ENCODE measurements at regions not wholly inside any gene's neighbourhood (a gene's known extent, or its start where the extent isn't known, plus 50 kb on each side); places are given as distances from the start of the nearest gene placed in this dataset.

GRCh38 chr2:11056614-11057013, 98.7 kb upstream of the SLC66A3 start:
- H3K9ac ChIP-seq (ENCODE audit: low read length) = no peak overlapping the region
- H4K5ac ChIP-seq (ENCODE audit: low read length) = no peak overlapping the region
- no peak for DNase-seq
- H3K4me3 ChIP-seq (ENCODE audit: low read length) = no peak overlapping the region
- H2BK120ac ChIP-seq (ENCODE audit: low read depth, low read length) = no peak overlapping the region
- no peak overlapping the region for H2AK5ac ChIP-seq (ENCODE audit: low read length)
- no peak overlapping the region for H2BK5ac ChIP-seq (ENCODE audit: low read length)
- no peak overlapping the region for H3K4me2 ChIP-seq (ENCODE audit: low read length)
- no CpG with 5 or more reads among the region's 6 CpGs for WGBS (ENCODE audit: extremely low coverage, insufficient coverage, low lambda C conversion rate)
- H4K8ac ChIP-seq (ENCODE audit: low read depth, low read length) = no peak overlapping the region
- no peaks in the 10 kb centered on the region for H3K79me1 ChIP-seq (ENCODE audit: low read length)
- no peaks in the 10 kb centered on the region for H3K36me3 ChIP-seq (ENCODE audit: control insufficient read depth, insufficient read depth, low read length)
- H3K27me3 ChIP-seq (ENCODE audit: insufficient read depth, low read length, poor library complexity) = no peaks in the 10 kb centered on the region
- H3K18ac ChIP-seq (ENCODE audit: low read length) = no peak overlapping the region
- no peaks in the 10 kb centered on the region for H3K79me2 ChIP-seq (ENCODE audit: control insufficient read depth, insufficient read depth, low read length)
- no peak overlapping the region for H3K4ac ChIP-seq (ENCODE audit: low read depth, low read length)
- no peak overlapping the region for H2BK15ac ChIP-seq (replicated peaks; ENCODE audit: low read depth)
- no peak overlapping the region for H3K23ac ChIP-seq (ENCODE audit: low read length)
- no peak overlapping the region for H3K27ac ChIP-seq (ENCODE audit: low read depth, low read length)
- no peaks in the 10 kb centered on the region for H3K4me1 ChIP-seq (ENCODE audit: control insufficient read depth, low read depth, low read length)
- no peak overlapping the region for H3K56ac ChIP-seq (ENCODE audit: low read length)

DNA sequence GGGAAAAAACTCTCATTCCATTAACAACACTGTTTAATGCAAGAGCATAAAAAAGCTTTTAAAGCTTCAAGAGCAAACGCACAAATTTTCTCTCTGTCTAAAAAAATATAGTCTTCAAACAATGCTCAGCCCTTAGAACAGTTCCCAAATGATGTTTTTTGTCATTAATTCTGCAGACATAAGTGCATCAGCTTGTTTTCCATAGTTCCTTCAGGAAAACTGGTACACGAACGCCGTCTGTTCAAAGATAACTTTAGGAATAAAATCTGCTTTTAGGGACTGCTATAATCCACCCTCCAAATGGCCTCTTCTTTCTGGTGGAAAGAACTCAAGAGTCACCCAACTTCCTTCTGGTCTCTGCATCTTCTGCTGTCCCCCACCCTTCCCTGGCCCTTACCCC, 98.2 kb upstream of the SLC66A3 start:
- Histone ChIP-seq H3K36me3 (ENCODE audit: control insufficient read depth, insufficient read depth, low read length) (no peaks in the 10 kb centered on the region), H3K4me2 (ENCODE audit: low read length) (no peak overlapping the region), H3K4me1 (ENCODE audit: control insufficient read depth, low read depth, low read length) (no peaks in the 10 kb centered on the region), H3K56ac (ENCODE audit: low read length) (no peak overlapping the region), H2BK5ac (ENCODE audit: low read length) (no peak overlapping the region), H2AK5ac (ENCODE audit: low read length) (no peak overlapping the region), H3K79me2 (ENCODE audit: control insufficient read depth, insufficient read depth, low read length) (no peaks in the 10 kb centered on the region), H3K4ac (ENCODE audit: low read depth, low read length) (no peak overlapping the region), H3K23ac (ENCODE audit: low read length) (no peak overlapping the region), H2BK15ac (replicated peaks; ENCODE audit: low read depth) (no peak overlapping the region), H2BK120ac (ENCODE audit: low read depth, low read length) (no peak overlapping the region), H4K8ac (ENCODE audit: low read depth, low read length) (no peak overlapping the region), H4K5ac (ENCODE audit: low read length) (no peak overlapping the region), H3K79me1 (ENCODE audit: low read length) (no peaks in the 10 kb centered on the region), H3K9ac (ENCODE audit: low read length) (no peak overlapping the region), H3K27ac (ENCODE audit: low read depth, low read length) (no peak overlapping the region), H3K27me3 (ENCODE audit: insufficient read depth, low read length, poor library complexity) (no peaks in the 10 kb centered on the region), H3K18ac (ENCODE audit: low read length) (no peak overlapping the region), H3K4me3 (ENCODE audit: low read length) (no peak overlapping the region)
- WGBS (ENCODE audit: extremely low coverage, insufficient coverage, low lambda C conversion rate) = no CpG with 5 or more reads among the region's 4 CpGs
- DNase-seq = no peak

DNA sequence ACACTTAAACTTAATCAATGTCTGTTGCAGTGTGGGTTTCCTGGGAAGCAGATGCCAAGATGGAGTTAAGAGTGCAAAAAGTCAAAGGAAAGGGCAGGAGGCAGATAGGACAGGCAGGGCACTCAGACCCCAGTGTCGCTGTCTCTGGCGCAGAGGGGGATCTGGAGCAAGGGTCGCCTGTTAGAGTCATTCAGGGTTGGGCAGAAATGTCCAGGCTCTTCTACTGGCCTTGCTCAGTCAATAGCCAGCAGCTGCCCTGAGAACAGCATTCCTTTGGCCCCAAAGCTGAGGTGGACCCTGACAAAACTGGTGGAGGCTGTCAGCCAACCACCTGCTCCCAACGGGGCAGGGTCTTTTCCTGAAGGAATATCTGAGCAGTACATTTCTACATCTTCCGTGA, 97.1 kb upstream of the SLC66A3 start:
- Histone ChIP-seq H3K4me2 (ENCODE audit: low read length) (no peak overlapping the region), H3K4ac (ENCODE audit: low read depth, low read length) (no peak overlapping the region), H3K23ac (ENCODE audit: low read length) (no peak overlapping the region), H3K4me3 (ENCODE audit: low read length) (no peak overlapping the region), H3K79me2 (ENCODE audit: control insufficient read depth, insufficient read depth, low read length) (no peaks in the 10 kb centered on the region), H3K27ac (ENCODE audit: low read depth, low read length) (no peak overlapping the region), H2AK5ac (ENCODE audit: low read length) (no peak overlapping the region), H3K36me3 (ENCODE audit: control insufficient read depth, insufficient read depth, low read length) (no peaks in the 10 kb centered on the region), H2BK5ac (ENCODE audit: low read length) (no peak overlapping the region), H3K56ac (ENCODE audit: low read length) (no peak overlapping the region), H3K27me3 (ENCODE audit: insufficient read depth, low read length, poor library complexity) (no peaks in the 10 kb centered on the region), H3K4me1 (ENCODE audit: control insufficient read depth, low read depth, low read length) (no peaks in the 10 kb centered on the region), H2BK15ac (replicated peaks; ENCODE audit: low read depth) (no peak overlapping the region), H4K8ac (ENCODE audit: low read depth, low read length) (no peak overlapping the region), H2BK120ac (ENCODE audit: low read depth, low read length) (no peak overlapping the region), H3K18ac (ENCODE audit: low read length) (no peak overlapping the region), H4K5ac (ENCODE audit: low read length) (no peak overlapping the region), H3K9ac (ENCODE audit: low read length) (no peak overlapping the region), H3K79me1 (ENCODE audit: low read length) (no peaks in the 10 kb centered on the region)
- no CpG with 5 or more reads among the region's 5 CpGs for WGBS (ENCODE audit: extremely low coverage, insufficient coverage, low lambda C conversion rate)
- no peak for DNase-seq

- H2BK120ac ChIP-seq (ENCODE audit: low read depth, low read length) = no peak overlapping the region
- no peak overlapping the region for H4K5ac ChIP-seq (ENCODE audit: low read length)
- no peaks in the 10 kb centered on the region for H3K79me2 ChIP-seq (ENCODE audit: control insufficient read depth, insufficient read depth, low read length)
- no peak overlapping the region for H3K18ac ChIP-seq (ENCODE audit: low read length)
- H3K23ac ChIP-seq (ENCODE audit: low read length) = no peak overlapping the region
- H2BK15ac ChIP-seq (replicated peaks; ENCODE audit: low read depth) = no peak overlapping the region
- no peak overlapping the region for H3K4ac ChIP-seq (ENCODE audit: low read depth, low read length)
- H3K4me1 ChIP-seq (ENCODE audit: control insufficient read depth, low read depth, low read length) = no peaks in the 10 kb centered on the region
- no peak overlapping the region for H3K27ac ChIP-seq (ENCODE audit: low read depth, low read length)
- DNase-seq = no peak
- no peak overlapping the region for H3K4me3 ChIP-seq (ENCODE audit: low read length)
- H3K56ac ChIP-seq (ENCODE audit: low read length) = no peak overlapping the region
- no peak overlapping the region for H2BK5ac ChIP-seq (ENCODE audit: low read length)
- no CpG with 5 or more reads among the region's 3 CpGs for WGBS (ENCODE audit: extremely low coverage, insufficient coverage, low lambda C conversion rate)
- no peak overlapping the region for H2AK5ac ChIP-seq (ENCODE audit: low read length)
- no peaks in the 10 kb centered on the region for H3K27me3 ChIP-seq (ENCODE audit: insufficient read depth, low read length, poor library complexity)
- no peak overlapping the region for H3K4me2 ChIP-seq (ENCODE audit: low read length)
- no peak overlapping the region for H4K8ac ChIP-seq (ENCODE audit: low read depth, low read length)
- no peaks in the 10 kb centered on the region for H3K79me1 ChIP-seq (ENCODE audit: low read length)
- no peak overlapping the region for H3K9ac ChIP-seq (ENCODE audit: low read length)
- no peaks in the 10 kb centered on the region for H3K36me3 ChIP-seq (ENCODE audit: control insufficient read depth, insufficient read depth, low read length)
Observed at GRCh38 chr2:11060376-11061169, 94.7 kb upstream of the SLC66A3 start.

- Histone ChIP-seq H4K8ac (ENCODE audit: low read depth, low read length) (no peak overlapping the region), H2AK5ac (ENCODE audit: low read length) (no peak overlapping the region), H4K5ac (ENCODE audit: low read length) (no peak overlapping the region), H3K23ac (ENCODE audit: low read length) (no peak overlapping the region), H3K56ac (ENCODE audit: low read length) (no peak overlapping the region), H2BK5ac (ENCODE audit: low read length) (no peak overlapping the region), H2BK120ac (ENCODE audit: low read depth, low read length) (no peak overlapping the region), H3K27me3 (ENCODE audit: insufficient read depth, low read length, poor library complexity) (no peaks in the 10 kb centered on the region), H2BK15ac (replicated peaks; ENCODE audit: low read depth) (no peak overlapping the region), H3K4me1 (ENCODE audit: control insufficient read depth, low read depth, low read length) (no peaks in the 10 kb centered on the region), H3K4me2 (ENCODE audit: low read length) (no peak overlapping the region), H3K4me3 (ENCODE audit: low read length) (no peak overlapping the region), H3K4ac (ENCODE audit: low read depth, low read length) (no peak overlapping the region), H3K79me2 (ENCODE audit: control insufficient read depth, insufficient read depth, low read length) (no peaks in the 10 kb centered on the region), H3K79me1 (ENCODE audit: low read length) (no peaks in the 10 kb centered on the region), H3K9ac (ENCODE audit: low read length) (no peak overlapping the region), H3K27ac (ENCODE audit: low read depth, low read length) (no peak overlapping the region), H3K18ac (ENCODE audit: low read length) (no peak overlapping the region), H3K36me3 (ENCODE audit: control insufficient read depth, insufficient read depth, low read length) (no peaks in the 10 kb centered on the region)
- DNase-seq = no peak
- WGBS (ENCODE audit: extremely low coverage, insufficient coverage, low lambda C conversion rate) = no CpG with 5 or more reads among the region's 12 CpGs
Observed at GRCh38 chr2:11065833-11066485, 89.3 kb upstream of the SLC66A3 start.
